ENCODE measurements at regions not wholly inside any gene's neighbourhood (a gene's known extent, or its start where the extent isn't known, plus 50 kb on each side); places are given as distances from the start of the nearest gene placed in this dataset.

DNA sequence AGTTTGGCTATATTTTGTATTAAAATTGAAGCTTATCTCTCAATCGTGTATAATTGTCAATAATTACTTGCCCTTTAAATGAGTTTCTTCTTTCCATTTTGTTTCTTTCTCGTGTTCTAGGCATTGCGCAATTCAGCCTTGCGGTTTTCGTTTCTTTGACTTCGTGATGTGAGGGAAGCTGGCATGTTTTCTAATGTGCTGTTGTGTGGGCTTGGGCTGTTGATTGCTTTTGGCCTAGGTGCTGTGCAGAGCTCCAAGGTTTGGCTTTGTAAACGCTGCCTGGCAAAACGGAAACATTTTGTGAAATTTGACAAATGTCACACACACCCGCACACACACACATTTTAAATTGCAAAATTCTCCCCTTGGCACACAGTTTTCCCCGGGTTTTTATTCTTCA lies 242.6 kb upstream of the TCF4 start:
- TF ChIP-seq, protein P1, sequence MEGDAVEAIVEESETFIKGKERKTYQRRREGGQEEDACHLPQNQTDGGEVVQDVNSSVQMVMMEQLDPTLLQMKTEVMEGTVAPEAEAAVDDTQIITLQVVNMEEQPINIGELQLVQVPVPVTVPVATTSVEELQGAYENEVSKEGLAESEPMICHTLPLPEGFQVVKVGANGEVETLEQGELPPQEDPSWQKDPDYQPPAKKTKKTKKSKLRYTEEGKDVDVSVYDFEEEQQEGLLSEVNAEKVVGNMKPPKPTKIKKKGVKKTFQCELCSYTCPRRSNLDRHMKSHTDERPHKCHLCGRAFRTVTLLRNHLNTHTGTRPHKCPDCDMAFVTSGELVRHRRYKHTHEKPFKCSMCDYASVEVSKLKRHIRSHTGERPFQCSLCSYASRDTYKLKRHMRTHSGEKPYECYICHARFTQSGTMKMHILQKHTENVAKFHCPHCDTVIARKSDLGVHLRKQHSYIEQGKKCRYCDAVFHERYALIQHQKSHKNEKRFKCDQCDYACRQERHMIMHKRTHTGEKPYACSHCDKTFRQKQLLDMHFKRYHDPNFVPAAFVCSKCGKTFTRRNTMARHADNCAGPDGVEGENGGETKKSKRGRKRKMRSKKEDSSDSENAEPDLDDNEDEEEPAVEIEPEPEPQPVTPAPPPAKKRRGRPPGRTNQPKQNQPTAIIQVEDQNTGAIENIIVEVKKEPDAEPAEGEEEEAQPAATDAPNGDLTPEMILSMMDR (IDR thresholded peaks at IDR 0.05): no peak
- TF ChIP-seq POLR2A (IDR thresholded peaks at IDR 0.05): no peak
- no peak for TF ChIP-seq EP300 (IDR thresholded peaks at IDR 0.05)
- no peak for TF ChIP-seq POLR2AphosphoS5 (IDR thresholded peaks at IDR 0.05)

Data from gastroesophageal sphincter (tissue), 3 donors.